Fibroblast of pulmonary artery (primary cell): ENCODE measurements at regions not wholly inside any gene's neighbourhood (a gene's known extent, or its start where the extent isn't known, plus 50 kb on each side); places are given as distances from the start of the nearest gene placed in this dataset.

Source experiments
- DNase-seq: peaks from one replicate; pipeline ENCODE4 v3.0.0-alpha.2; 2010; ENCODE audit warnings: low read depth
- H3K4me3 ChIP-seq: replicated peaks from 2 replicates; pipeline ENCODE4 v1.5.1; 2011; ENCODE audit warnings: low read depth, mild to moderate bottlenecking, control low read depth, low read length, moderate library complexity
- TF ChIP-seq, protein P1 (sequence below): IDR thresholded peaks from 2 replicates; pipeline ENCODE4 v1.5.1; 2011; ENCODE audit warnings: mild to moderate bottlenecking, control low read depth, low read length, inconsistent platforms; ENCODE audit errors: missing control alignments

GRCh38 chr4:11901089-11901488 is 472.4 kb upstream of the HS3ST1 start:
- H3K4me3 ChIP-seq = no peak overlapping the region
- TF ChIP-seq, protein P1, sequence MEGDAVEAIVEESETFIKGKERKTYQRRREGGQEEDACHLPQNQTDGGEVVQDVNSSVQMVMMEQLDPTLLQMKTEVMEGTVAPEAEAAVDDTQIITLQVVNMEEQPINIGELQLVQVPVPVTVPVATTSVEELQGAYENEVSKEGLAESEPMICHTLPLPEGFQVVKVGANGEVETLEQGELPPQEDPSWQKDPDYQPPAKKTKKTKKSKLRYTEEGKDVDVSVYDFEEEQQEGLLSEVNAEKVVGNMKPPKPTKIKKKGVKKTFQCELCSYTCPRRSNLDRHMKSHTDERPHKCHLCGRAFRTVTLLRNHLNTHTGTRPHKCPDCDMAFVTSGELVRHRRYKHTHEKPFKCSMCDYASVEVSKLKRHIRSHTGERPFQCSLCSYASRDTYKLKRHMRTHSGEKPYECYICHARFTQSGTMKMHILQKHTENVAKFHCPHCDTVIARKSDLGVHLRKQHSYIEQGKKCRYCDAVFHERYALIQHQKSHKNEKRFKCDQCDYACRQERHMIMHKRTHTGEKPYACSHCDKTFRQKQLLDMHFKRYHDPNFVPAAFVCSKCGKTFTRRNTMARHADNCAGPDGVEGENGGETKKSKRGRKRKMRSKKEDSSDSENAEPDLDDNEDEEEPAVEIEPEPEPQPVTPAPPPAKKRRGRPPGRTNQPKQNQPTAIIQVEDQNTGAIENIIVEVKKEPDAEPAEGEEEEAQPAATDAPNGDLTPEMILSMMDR = no peak
- DNase-seq = no peak

DNA sequence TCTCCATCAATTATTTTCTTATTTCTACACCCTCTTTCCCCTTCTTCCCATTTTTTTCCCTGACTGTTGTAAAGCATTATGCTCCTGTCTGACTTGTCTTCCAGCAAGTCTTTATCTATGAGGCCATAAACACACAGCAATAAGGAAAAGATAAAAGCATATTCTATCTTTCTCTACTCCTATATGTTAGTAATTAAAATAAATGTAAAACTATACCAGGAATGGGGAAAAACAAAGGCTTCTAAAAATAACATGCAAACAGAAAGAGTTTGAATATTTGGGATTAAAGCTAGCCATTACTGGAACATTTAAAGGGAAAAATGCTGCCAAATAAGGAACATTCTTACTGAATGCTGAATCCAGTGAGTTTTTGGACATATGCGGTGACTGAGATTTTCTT is 471.7 kb upstream of the HS3ST1 start:
- no peak overlapping the region for H3K4me3 ChIP-seq
- DNase-seq = no peak
- TF ChIP-seq, protein P1 = no peak

GRCh38 chr4:11898796-11899195 is 470.1 kb upstream of the HS3ST1 start:
- TF ChIP-seq, protein P1 = no peak
- H3K4me3 ChIP-seq = no peak overlapping the region
- DNase-seq = no peak

- TF ChIP-seq, protein P1 = no peak
- no peak for DNase-seq
- H3K4me3 ChIP-seq = no peak overlapping the region
Observed at GRCh38 chr4:11895766-11896165, 467.1 kb upstream of the HS3ST1 start.

- TF ChIP-seq, protein P1 = no peak
- H3K4me3 ChIP-seq = no peak overlapping the region
- DNase-seq = peak; percentile 81
Observed at GRCh38 chr4:11894977-11895376, 466.3 kb upstream of the HS3ST1 start.

GRCh38 chr4:11894221-11894620 is 465.5 kb upstream of the HS3ST1 start:
- DNase-seq = no peak
- H3K4me3 ChIP-seq = no peak overlapping the region
- TF ChIP-seq, protein P1 = no peak

GRCh38 chr4:11889099-11889498 is 460.4 kb upstream of the HS3ST1 start:
- TF ChIP-seq, protein P1 = no peak
- DNase-seq = peak; percentile 81
- no peak overlapping the region for H3K4me3 ChIP-seq
